Thyroid gland (tissue), 4 donors: ENCODE measurements at regions not wholly inside any gene's neighbourhood (a gene's known extent, or its start where the extent isn't known, plus 50 kb on each side); places are given as distances from the start of the nearest gene placed in this dataset.

ENCODE experiments used
- POLR2A ChIP-seq, 2 donors: fragments of 450-650 bp; IDR thresholded peaks; one replicate each; pipeline ENCODE4 v1.6.1; 2017; ENCODE audit warnings: antibody characterized with exemption in 2 of 2, mild to moderate bottlenecking in 2 of 2, moderate library complexity in 1 of 2
- TF ChIP-seq, protein P1 (sequence below), 6 experiments: fragments of 200-600 bp in 3 of 6; fragments of 450-650 bp in 3 of 6; sonication (generic) in 3 of 6; IDR thresholded peaks; one replicate each; pipeline ENCODE4 v1.5.1; 2016 to 2019; ENCODE audit warnings: antibody characterized with exemption in 6 of 6, mild to moderate bottlenecking in 2 of 6, inconsistent platforms in 1 of 6, moderate library complexity in 1 of 6

DNA sequence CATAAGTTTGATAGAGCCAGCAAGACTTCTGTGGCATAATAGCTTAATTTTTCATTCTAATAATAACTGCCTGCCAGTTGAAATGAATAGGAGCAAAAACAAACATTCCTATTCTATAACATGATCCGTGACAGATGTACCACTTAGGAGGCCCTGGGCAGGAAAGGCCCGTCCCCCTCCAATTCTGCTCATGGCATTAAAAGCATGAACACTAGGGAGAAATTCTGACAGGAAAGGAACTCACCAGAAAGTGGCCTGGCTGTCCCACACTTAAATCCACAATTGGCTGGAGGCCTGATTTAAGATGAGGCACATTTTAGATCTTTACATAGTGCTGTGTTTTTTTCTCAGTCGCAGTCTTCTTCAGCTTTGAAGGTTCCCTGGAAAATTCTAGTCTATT is 261.9 kb upstream of the ETAA1 start:
- TF ChIP-seq, protein P1, sequence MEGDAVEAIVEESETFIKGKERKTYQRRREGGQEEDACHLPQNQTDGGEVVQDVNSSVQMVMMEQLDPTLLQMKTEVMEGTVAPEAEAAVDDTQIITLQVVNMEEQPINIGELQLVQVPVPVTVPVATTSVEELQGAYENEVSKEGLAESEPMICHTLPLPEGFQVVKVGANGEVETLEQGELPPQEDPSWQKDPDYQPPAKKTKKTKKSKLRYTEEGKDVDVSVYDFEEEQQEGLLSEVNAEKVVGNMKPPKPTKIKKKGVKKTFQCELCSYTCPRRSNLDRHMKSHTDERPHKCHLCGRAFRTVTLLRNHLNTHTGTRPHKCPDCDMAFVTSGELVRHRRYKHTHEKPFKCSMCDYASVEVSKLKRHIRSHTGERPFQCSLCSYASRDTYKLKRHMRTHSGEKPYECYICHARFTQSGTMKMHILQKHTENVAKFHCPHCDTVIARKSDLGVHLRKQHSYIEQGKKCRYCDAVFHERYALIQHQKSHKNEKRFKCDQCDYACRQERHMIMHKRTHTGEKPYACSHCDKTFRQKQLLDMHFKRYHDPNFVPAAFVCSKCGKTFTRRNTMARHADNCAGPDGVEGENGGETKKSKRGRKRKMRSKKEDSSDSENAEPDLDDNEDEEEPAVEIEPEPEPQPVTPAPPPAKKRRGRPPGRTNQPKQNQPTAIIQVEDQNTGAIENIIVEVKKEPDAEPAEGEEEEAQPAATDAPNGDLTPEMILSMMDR (IDR thresholded peaks at IDR 0.05) = no peak
- no peak for TF ChIP-seq POLR2A (IDR thresholded peaks at IDR 0.05)
